22Rv1 (cell line): ENCODE measurements at regions not wholly inside any gene's neighbourhood (a gene's known extent, or its start where the extent isn't known, plus 50 kb on each side); places are given as distances from the start of the nearest gene placed in this dataset.

Source experiments
- ZFX ChIP-seq: fragments of 450-650 bp; IDR thresholded peaks from 2 replicates; pipeline ENCODE4 v1.6.1; 2017; ENCODE audit warnings: antibody characterized with exemption, borderline replicate concordance
- TF ChIP-seq, protein P1 (sequence below): fragments of 450-650 bp; IDR thresholded peaks from 2 replicates; pipeline ENCODE4 v1.5.1; 2017; ENCODE audit warnings: mild to moderate bottlenecking

DNA sequence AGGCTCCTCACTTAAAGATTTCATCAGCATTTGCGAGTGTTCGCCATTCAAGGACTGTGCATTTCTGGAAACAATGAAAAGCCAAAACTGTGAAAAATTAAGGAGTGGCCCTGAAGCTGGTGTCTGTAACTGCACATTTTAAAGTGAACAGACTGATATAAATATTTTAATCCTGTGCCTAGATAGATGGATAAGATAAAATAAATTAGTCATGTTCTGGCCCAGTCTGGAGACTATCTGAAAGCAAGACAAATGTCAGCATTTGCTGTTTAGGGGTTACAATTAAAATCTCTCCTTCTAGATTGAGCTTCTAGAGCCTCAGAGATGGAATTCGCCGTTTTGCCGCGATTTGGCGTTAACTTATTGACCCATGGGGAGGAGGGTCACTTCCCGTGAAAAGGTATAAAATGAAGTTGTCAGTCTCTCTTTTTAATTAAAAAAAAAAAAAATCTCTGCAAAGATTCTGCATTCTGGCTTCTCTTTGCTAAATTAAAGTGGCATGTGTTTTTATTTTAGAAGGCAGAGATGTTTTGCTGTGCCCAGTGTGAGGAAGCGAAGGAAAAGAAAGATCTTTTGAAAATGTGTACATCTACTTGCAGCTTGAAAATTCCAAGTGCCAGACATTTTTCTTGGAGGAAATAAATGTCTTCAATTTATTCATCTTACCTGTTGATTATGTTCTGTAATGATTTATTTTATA, 79.7 kb upstream of the WNT7B start:
- TF ChIP-seq, protein P1, sequence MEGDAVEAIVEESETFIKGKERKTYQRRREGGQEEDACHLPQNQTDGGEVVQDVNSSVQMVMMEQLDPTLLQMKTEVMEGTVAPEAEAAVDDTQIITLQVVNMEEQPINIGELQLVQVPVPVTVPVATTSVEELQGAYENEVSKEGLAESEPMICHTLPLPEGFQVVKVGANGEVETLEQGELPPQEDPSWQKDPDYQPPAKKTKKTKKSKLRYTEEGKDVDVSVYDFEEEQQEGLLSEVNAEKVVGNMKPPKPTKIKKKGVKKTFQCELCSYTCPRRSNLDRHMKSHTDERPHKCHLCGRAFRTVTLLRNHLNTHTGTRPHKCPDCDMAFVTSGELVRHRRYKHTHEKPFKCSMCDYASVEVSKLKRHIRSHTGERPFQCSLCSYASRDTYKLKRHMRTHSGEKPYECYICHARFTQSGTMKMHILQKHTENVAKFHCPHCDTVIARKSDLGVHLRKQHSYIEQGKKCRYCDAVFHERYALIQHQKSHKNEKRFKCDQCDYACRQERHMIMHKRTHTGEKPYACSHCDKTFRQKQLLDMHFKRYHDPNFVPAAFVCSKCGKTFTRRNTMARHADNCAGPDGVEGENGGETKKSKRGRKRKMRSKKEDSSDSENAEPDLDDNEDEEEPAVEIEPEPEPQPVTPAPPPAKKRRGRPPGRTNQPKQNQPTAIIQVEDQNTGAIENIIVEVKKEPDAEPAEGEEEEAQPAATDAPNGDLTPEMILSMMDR: no peak
- no peak for TF ChIP-seq ZFX
